Effector memory CD4-positive, alpha-beta T cell (primary cell): ENCODE measurements at regions not wholly inside any gene's neighbourhood (a gene's known extent, or its start where the extent isn't known, plus 50 kb on each side); places are given as distances from the start of the nearest gene placed in this dataset.

Experiments
- DNase-seq, 3 donors: peaks; one replicate each; pipeline ENCODE4 v3.0.0-alpha.2; 2020
- H3K27ac ChIP-seq: 2 replicates; pipeline ENCODE4 v1.7.0; 2013; ENCODE audit warnings: mild to moderate bottlenecking, low read length, moderate library complexity; ENCODE audit not compliant: insufficient read depth, poor library complexity, severe bottlenecking
- H3K27me3 ChIP-seq: replicated peaks from 2 replicates; pipeline ENCODE4 v1.7.0; 2013; ENCODE audit warnings: mild to moderate bottlenecking, low read length; ENCODE audit not compliant: insufficient read depth, control insufficient read depth, poor library complexity, severe bottlenecking
- H3K36me3 ChIP-seq: 2 replicates; pipeline ENCODE4 v1.7.0; 2013; ENCODE audit warnings: mild to moderate bottlenecking, low read length, moderate library complexity; ENCODE audit not compliant: control insufficient read depth, insufficient read depth
- H3K4me1 ChIP-seq: 2 replicates; pipeline ENCODE4 v1.7.0; 2013; ENCODE audit warnings: low read length, mild to moderate bottlenecking; ENCODE audit not compliant: control insufficient read depth, insufficient read depth, poor library complexity, severe bottlenecking
- H3K4me3 ChIP-seq: 2 replicates; pipeline ENCODE4 v1.7.0; 2013; ENCODE audit warnings: low read length, low read depth, mild to moderate bottlenecking; ENCODE audit not compliant: insufficient read depth, poor library complexity, severe bottlenecking
- H3K9me3 ChIP-seq: 2 replicates; pipeline ENCODE4 v1.7.0; 2013; ENCODE audit warnings: mild to moderate bottlenecking, low read length, moderate library complexity; ENCODE audit not compliant: control insufficient read depth

DNA sequence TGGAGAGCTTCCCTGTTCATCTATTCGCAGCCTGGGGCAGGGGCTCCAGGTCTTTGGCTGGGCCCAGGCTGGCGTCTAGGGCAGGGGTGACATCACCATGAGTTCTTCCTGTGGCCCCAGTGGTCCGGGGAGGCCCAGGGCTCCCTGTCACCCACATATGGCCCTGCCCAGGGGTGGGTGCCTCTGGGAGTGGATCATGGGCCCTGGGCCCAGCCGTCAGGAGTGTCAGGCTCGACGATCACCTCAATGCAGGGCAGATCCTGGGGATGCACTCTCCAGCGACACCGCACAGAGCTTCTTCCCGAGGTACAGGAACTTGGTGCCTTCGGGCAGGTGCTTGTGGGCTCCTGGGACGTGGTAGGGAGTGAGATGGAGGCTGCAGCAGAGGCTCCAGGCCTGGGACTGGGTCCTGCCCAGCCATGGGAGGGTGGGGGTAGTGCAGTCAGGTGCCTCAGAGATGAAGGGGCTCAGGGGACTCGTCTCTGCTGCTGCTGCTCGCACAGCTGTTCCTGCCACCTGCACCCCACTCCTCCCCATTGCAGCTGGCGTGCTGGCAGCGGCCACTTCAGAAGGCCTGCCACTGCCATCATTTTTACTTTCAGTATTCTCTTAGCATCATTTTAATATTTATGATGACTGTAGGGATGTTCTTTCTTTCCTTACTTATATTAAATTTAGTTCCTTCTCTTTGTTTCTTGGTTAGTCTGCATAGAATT lies 196.0 kb upstream of the VRK2 start:
- H3K9me3 ChIP-seq, result no peaks in the 10 kb centered on the region
- no peak overlapping the region for H3K4me3 ChIP-seq
- H3K27me3 ChIP-seq, result no peaks in the 10 kb centered on the region
- no peaks in the 10 kb centered on the region for H3K36me3 ChIP-seq
- no peak for DNase-seq
- H3K27ac ChIP-seq, result no peak overlapping the region
- no peaks in the 10 kb centered on the region for H3K4me1 ChIP-seq

DNA sequence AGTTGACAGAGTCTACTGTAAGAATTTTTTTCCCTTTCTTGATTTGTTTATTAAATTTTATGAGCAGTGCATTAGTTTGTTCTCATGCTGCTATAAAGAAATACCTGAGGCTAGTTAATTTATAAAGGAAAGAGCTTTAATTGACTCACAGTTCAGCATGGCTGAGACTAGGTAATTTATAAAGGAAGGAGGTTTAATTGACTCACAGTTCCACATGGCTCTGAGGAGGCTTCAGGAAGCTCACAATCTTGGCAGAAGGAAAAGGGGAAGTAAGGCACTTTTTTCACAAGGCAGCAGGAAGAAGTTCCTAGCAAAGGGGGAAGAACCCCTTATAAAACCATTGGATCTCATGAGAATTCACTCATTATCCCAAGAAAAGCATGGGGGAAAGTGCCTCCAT lies 191.4 kb upstream of the VRK2 start:
- Histone ChIP-seq H3K27me3 (no peaks in the 10 kb centered on the region), H3K27ac (no peak overlapping the region), H3K4me3 (no peak overlapping the region), H3K4me1 (no peaks in the 10 kb centered on the region), H3K36me3 (no peaks in the 10 kb centered on the region), H3K9me3 (no peaks in the 10 kb centered on the region)
- no peak for DNase-seq

DNA sequence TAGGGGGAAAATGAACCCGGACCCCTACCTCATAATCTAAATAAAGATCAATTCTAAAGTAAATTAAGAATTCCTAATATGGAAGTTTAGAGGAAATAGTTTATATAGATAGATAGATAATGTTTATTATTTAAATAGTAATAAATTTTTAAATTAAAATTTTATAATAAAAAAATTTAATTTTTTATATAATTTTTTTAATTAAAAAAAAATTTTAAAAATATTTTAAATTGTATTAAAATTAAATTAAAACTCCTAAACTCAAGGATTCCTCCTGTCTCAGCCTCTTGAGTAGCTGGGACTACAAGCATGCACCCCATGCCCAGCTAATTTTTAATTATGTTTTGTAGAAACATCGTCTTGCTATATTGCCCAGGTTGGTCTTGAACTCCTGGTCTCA lies 186.9 kb upstream of the VRK2 start:
- no peaks in the 10 kb centered on the region for H3K9me3 ChIP-seq

DNA sequence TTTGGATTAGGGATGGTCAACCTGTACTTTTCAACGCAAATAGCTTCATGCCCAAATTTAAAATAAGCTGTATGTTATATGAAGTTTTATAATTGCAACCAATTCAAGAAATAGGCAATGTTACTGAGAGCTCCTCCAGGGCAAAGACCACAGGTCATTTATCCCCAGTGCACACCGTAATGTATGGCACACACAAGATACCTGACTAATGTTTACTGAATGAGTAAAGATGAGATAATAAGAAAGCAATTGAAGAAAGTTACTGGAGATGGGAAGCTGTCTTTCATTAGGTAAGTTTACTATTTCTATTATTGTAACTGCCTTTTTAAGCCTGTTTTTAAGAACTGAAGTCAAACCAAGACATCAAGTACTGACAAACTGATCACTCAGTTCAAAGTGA lies 184.5 kb upstream of the VRK2 start:
- Histone ChIP-seq H3K27ac (no peak overlapping the region), H3K4me3 (no peak overlapping the region), H3K4me1 (no peaks in the 10 kb centered on the region), H3K9me3 (no peaks in the 10 kb centered on the region), H3K36me3 (no peaks in the 10 kb centered on the region), H3K27me3 (no peaks in the 10 kb centered on the region)
- DNase-seq, result no peak

More for the DNA sequence above, 186.9 kb upstream of the VRK2 start:
- no peak overlapping the region for H3K27ac ChIP-seq
- no peaks in the 10 kb centered on the region for H3K27me3 ChIP-seq
- no peaks in the 10 kb centered on the region for H3K4me1 ChIP-seq
- DNase-seq, result no peak
- H3K36me3 ChIP-seq, result no peaks in the 10 kb centered on the region
- H3K4me3 ChIP-seq, result no peak overlapping the region

DNA sequence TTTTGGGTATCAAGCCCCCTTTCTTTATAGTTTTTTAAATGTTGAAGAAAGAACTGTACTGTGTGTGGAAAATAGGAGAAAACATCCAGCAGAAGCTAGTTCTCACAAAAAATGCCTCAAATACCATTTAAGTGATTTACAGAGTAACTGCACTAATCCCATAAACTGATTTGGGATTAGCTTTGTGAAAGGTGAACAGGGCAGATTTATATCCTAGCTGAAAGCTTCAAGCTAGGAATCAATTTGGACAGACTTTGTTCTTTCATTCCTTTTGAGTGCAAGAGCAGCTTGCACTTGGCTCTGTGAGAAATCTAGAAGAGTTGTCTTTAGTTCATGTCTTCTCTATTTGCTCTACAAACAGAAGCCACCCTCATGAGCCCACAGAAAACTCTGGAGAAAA lies 183.9 kb upstream of the VRK2 start:
- Histone ChIP-seq H3K4me1 (no peaks in the 10 kb centered on the region), H3K9me3 (no peaks in the 10 kb centered on the region), H3K27me3 (no peaks in the 10 kb centered on the region), H3K36me3 (no peaks in the 10 kb centered on the region), H3K27ac (no peak overlapping the region), H3K4me3 (no peak overlapping the region)
- DNase-seq, result no peak

DNA sequence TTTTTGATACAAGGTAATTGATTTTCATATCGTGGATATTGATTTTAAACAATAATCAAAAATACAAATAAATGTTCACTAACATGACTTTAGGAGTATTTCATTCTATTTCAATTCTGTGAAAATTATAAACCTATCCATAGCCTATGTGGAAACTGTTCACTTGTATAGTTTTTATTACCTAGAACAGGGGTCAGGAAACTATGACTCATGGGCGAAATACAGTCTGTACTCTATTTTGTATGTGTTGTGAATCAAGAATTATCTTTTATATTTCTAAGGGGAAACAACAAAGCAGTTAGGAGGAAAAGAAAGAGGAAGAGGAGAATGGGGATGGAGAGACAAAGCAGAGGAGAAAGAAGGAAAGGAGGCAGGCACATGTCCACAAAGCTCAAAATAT lies 181.7 kb upstream of the VRK2 start:
- no peak overlapping the region for H3K27ac ChIP-seq
- H3K4me3 ChIP-seq, result no peak overlapping the region
- no peaks in the 10 kb centered on the region for H3K9me3 ChIP-seq
- H3K36me3 ChIP-seq, result no peaks in the 10 kb centered on the region
- H3K27me3 ChIP-seq, result no peaks in the 10 kb centered on the region
- no peaks in the 10 kb centered on the region for H3K4me1 ChIP-seq
- DNase-seq, result no peak

DNA sequence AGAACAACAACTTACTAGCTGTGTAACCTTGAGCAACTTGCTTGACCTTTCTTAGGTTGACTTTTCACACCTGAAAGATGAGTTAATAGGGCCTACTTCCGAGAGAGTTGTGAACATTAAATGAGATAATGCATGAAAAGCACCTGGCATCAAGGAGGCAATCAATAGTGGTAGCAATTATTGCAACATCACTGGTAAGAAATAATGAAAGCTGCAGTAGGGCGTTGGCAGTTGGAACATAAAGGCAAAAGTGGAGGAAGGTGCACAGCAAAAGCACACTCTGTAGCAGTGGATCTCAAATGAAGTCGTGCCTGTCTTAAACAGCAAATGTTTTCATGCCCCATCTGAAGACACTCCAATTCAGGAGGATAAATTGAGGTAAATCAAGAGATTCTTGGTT lies 178.9 kb upstream of the VRK2 start:
- no peaks in the 10 kb centered on the region for H3K36me3 ChIP-seq
- H3K4me1 ChIP-seq, result no peaks in the 10 kb centered on the region
- H3K27me3 ChIP-seq, result no peaks in the 10 kb centered on the region
- H3K27ac ChIP-seq, result no peak overlapping the region
- no peak for DNase-seq
- no peak overlapping the region for H3K4me3 ChIP-seq
- no peaks in the 10 kb centered on the region for H3K9me3 ChIP-seq

DNA sequence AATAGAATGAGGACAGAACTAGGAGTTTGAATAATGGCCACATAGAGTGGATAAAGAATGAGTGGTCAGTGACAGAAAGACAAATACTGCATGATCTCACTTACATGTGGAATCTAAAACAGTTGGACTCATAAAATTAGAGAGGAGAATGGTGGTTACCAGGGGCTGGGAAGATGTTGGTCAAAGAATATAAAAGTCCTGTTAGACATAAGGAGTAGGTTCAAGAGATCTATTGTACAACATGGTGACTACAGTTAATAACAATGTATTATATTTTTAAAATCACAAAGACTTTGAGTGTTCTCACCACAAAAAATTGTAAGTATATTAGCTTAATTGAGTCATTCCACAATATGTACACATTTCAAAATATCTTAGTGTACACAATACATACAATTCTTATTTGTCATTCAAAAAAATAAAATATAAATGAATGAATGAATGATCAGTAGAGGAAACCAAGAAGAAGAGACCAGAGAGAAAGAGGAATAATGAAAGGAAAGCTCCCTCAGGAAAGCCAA lies 177.9 kb upstream of the VRK2 start:
- no peak for DNase-seq
- no peak overlapping the region for H3K27ac ChIP-seq
- H3K4me1 ChIP-seq, result no peaks in the 10 kb centered on the region
- H3K27me3 ChIP-seq, result no peaks in the 10 kb centered on the region
- H3K4me3 ChIP-seq, result no peak overlapping the region
- H3K36me3 ChIP-seq, result no peaks in the 10 kb centered on the region
- H3K9me3 ChIP-seq, result no peaks in the 10 kb centered on the region

DNA sequence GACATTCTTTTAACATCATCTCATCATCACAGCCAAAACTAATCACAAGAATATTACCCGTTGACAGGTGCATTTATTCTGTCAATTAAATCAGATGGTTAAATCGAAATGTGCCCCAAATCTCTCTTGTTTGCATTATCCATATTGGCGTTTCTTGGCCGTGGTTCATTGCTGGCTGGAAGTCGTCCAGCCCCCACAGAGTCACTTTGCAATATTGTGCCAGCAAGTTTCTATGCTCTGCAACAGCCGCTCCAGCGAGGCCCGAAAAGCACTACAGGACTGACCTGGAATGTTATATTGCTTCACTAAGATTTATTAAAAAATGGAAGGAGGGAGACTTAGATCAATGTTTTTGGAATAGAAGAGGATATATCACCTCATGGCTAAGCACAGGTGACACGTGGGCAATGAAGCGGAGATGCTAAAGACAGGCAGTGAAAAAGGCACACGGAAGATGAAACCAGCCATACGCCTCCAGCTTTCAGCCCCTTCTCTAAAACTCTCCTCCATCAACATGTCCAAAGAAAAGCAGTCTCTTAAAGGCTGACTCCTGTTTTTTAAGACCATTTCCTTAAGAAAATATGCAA lies 176.8 kb upstream of the VRK2 start:
- Histone ChIP-seq H3K4me3 (no peak overlapping the region), H3K36me3 (no peaks in the 10 kb centered on the region), H3K9me3 (no peaks in the 10 kb centered on the region), H3K27me3 (no peaks in the 10 kb centered on the region), H3K4me1 (no peaks in the 10 kb centered on the region), H3K27ac (no peak overlapping the region)
- DNase-seq, result no peak

DNA sequence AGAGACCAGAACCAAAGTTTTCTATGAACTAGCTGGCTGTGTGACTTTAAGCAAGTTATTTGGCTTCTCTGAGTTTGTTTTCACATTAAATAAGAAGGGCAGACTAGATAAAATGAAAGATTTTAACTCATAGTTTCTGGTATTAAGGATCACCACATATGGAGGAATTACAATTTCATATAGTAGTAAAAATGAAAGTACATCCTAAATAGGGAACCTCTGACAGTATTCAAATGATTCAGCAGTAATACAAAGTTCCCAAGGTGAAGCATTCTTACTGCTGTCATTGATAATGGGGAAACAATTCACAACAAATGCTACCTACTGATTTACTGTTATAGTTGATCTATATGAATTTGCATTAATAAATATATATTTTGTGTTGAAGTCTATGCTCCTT lies 170.3 kb upstream of the VRK2 start:
- DNase-seq, result no peak
- no peaks in the 10 kb centered on the region for H3K36me3 ChIP-seq
- no peak overlapping the region for H3K27ac ChIP-seq
- no peaks in the 10 kb centered on the region for H3K9me3 ChIP-seq
- no peak overlapping the region for H3K4me3 ChIP-seq
- H3K4me1 ChIP-seq, result no peaks in the 10 kb centered on the region
- no peaks in the 10 kb centered on the region for H3K27me3 ChIP-seq
